Inflammatory macrophage treated with lipopolysaccharide for 1 hour (primary cell): ENCODE measurements at regions not wholly inside any gene's neighbourhood (a gene's known extent, or its start where the extent isn't known, plus 50 kb on each side); places are given as distances from the start of the nearest gene placed in this dataset.
"Not testable (repeated sequence)": the region's sequence is repeated elsewhere in the genome, so short reads cannot be mapped to it uniquely, and the experiment has no call there.

Source experiments
- DNase-seq, 2 donors: peaks; one replicate each; pipeline ENCODE4 v3.0.0-alpha.2; 2020 to 2022

DNA sequence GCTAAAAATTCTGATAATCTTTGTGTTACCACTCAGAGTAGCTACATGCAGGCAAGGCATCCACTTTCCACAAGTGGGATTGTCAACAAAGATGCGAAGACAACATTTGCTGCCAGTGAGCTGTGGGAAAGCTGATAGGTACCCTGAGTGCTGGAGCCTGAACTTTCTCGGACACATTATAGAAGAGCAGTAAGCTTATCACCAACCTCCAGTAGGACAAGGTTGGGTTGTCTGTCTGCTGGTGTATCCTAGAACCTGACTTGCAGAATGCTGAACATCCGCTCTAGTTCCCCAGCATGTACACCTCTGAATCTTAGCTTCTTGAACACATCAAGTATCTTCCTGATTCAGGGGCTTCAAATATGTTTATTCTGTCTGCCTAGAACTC is 103.8 kb upstream of the PPM1H start:
- no peak for DNase-seq

GRCh38 chr12:63037746-63038712 is 103.1 kb upstream of the PPM1H start:
- DNase-seq = no peak

GRCh38 chr12:63036974-63037335 is 102.0 kb upstream of the PPM1H start:
- DNase-seq = no peak

GRCh38 chr12:63036216-63036973 is 101.4 kb upstream of the PPM1H start:
- no peak for DNase-seq

DNA sequence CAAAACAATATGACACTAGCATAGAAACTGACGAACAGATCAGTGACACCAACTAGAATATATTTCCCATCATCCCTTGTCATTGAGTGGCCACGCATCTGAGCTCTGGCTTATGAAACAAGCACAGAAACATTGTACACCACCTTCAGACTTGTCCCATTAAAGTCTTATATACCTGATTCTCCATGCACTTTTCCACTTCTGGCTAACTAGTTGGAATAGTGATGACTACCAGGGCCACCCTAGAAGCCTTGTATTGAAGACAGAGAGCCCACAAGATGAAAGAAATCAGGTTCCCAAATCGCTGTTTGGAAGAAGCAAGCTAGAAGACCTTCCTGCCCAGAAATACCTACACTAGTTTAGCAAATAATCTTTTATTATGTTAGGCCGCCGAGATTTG is 99.7 kb upstream of the PPM1H start:
- no peak for DNase-seq

DNA sequence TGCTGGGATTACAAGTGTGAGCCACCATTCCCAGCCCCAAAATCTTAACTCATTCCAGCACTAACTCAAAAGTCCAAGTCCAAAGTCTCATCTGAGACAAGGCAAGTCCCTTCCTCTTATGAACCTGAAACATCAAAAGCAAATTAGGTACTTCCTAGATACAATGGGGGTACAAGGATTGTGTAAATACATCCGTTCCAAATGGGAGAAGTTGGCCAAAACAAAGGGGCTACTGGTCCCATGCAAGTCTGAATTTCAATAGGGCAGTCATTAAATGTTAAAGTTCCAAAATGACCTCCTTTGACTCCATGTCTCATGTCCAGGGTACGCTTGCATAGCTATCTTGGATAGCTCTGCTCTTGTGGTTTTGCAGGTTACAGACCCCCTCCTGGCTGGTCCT is 94.7 kb upstream of the PPM1H start:
- no peak for DNase-seq

- no peak for DNase-seq
Measured at GRCh38 chr12:63028951-63029350, 94.0 kb upstream of the PPM1H start.

DNA sequence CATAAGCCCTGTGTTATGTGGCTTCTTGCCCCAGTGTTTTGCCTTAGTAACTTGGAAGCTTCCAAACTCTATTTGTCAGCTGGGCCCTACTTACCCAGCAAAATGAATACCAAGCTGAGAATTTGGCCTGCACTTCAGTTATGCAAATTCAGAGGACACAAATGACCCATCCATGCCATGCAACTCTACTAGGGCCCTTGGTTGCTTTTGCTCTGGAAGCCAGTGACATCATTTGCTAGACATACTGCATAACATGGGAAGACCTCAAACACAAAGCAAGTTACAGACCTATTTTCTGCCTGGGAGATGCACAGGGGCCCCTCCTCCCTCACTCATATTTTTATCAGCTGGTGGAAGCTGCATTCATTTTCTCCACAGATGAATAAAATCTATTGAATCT is 90.2 kb upstream of the PPM1H start:
- DNase-seq = no peak

GRCh38 chr12:63023926-63024325 is 89.0 kb upstream of the PPM1H start:
- DNase-seq = no peak

GRCh38 chr12:63021116-63021515 is 86.2 kb upstream of the PPM1H start:
- peak; percentile 21 to 32 for DNase-seq

- no peak for DNase-seq
Measured at GRCh38 chr12:63020269-63020668, 85.3 kb upstream of the PPM1H start.

DNA sequence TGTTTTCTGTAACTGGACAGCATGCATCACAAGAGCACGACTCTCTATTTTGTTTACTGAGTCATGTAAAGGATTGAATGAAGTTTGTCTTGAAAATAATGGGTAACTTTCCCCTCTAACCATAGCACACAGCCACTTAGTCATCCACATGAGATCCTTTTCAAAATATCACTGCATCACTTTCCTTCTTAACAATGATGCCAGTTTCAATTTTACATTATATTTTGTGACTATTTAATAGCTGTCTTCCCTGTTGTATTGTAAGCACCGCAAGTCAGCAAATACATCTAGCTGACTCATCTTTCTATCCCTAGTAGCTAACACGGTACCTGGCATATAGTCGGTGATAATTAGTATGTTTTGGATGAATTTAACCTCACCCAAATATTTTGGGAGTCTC is 83.3 kb upstream of the PPM1H start:
- no peak for DNase-seq

- DNase-seq = no peak
Measured at GRCh38 chr12:63013302-63013701, 78.4 kb upstream of the PPM1H start.

DNA sequence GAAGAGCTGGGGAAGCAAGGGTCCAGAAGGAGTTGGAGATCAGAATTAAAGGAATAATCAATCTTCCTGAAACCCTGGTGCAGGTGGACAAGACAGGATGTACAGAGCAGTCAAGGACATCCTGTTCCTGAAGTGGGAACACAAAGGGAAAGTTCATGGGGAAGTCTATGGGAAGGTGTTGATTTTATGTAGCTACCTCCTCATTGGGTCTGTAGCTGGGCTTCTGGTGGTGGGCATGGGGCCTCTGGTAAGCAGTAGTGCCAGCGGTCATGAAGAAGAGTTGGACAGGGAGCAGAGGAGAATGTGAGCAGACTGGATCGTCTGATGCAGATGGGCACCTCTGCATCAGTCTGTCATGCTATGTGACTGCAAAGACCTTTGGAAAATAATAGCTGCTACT is 75.7 kb upstream of the PPM1H start:
- DNase-seq = no peak

DNA sequence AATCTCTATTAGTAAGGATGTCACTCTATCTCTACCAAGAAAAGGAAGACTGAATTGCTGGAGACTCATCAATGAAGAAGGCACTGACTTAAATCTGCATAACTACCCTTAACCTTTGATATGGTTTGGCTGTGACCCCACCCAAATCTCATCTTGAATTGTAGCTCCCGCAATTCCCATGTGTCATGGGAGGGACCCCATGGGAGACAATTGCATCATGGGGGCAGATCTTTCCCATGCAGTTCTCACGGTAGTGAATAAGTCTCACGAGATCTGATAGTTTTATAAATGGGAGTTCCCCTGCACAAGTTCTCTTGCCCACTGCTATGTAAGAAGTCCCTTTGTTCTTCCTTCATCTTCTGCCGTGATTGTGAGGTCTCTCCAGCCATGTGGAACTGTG is 73.4 kb upstream of the PPM1H start:
- DNase-seq = no peak

DNA sequence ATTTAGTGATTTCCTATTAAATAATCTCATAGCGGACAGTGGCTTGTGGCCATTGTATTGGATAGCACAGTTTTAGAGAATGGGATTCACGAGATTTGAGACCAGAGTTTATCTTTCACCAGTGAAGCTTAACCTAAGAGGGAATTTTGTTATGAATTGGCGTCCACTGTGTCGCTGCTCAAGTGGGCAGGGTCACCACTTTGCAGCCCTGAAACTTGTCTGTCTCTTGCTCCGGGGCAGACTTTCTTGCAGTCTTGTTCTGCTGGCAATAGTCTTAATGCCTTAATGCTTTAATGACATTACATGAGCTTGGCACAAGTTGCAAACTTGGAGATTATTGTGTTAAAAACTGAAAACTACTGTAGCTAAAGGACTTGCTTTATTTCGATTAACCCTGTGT is 72.8 kb upstream of the PPM1H start:
- no peak for DNase-seq

DNA sequence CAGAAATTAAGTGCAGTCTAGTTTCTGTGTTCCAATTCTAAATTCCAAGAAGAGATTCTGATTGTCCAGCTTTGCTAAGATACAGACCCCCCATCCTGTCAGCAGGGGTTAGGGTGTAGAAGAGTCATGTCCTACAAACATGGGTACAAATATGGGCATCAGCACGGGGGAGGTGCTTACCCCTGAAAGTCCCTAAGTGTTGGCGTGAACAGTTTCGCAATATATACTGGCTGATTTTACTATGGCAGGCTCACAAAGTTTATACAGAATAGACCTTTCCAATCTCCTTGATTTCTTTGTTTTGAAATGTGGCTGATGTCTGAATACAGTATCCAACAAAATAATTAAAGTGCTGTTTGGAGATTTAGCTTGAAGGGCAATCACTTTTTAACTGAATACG is 71.6 kb upstream of the PPM1H start:
- DNase-seq = peak in 1 of 2 donors; percentile 6

- no peak for DNase-seq
Measured at GRCh38 chr12:63005382-63005781, 70.4 kb upstream of the PPM1H start.

DNA sequence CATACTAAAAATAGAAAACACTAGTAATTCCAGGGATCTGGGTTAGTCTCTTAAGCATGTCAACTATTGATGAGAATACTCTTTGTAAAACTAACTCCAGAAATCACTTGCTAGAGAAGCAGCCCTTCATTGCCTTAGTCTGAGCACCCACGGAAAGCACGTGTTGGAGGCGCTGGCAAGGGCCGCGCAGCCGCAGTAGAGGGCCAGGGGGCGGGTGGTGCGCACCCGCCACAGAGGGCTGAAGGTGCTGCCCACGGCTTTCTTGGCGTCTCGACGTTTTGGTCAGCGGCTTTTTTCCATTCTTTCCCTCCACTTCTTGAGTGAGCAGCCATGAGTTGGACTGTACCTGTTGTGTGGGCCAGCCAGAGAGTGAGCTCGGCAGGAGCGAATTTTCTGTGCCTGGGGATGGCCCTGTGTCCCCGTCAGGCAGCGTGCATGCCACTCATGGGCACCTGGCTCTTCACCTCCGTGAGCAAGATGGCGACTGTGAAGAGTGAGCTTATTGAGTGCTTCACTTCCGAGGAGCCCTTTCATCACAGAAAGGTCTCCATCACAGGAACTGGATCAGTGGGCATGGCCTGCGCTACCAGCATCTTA is 68.4 kb upstream of the PPM1H start:
- DNase-seq = no peak

- not testable (repeated sequence) for DNase-seq
Measured at GRCh38 chr12:63002059-63002458, 67.1 kb upstream of the PPM1H start.

GRCh38 chr12:62998454-62998853 is 63.5 kb upstream of the PPM1H start:
- no peak for DNase-seq

GRCh38 chr12:62995097-62995496 is 60.1 kb upstream of the PPM1H start:
- no peak for DNase-seq

DNA sequence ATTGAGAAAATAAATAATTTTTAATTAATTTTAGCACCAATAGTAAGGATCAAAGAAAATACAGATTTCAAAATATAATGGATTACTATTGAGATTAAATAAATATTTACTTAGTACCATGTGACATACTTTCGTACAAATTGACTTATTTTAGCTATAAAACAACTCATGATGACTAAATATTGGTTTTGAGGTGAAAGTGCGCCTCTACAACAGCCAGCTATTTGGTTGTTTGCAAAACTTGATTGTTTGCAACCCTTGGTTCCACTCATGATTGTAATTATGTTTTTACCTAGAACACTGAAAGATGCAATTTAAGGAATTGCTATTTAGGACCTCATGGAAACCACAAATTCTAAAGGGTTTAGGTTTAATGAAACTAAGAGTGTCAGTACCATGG is 51.9 kb upstream of the PPM1H start:
- DNase-seq = no peak
